22Rv1 (cell line): ENCODE measurements at regions not wholly inside any gene's neighbourhood (a gene's known extent, or its start where the extent isn't known, plus 50 kb on each side); places are given as distances from the start of the nearest gene placed in this dataset.

Experiments used
- H3K27ac ChIP-seq: fragments of 450-650 bp; 2 replicates; pipeline ENCODE4 v1.5.1; 2017
- ZFX ChIP-seq: fragments of 450-650 bp; IDR thresholded peaks from 2 replicates; pipeline ENCODE4 v1.6.1; 2017; ENCODE audit warnings: antibody characterized with exemption, borderline replicate concordance
- TF ChIP-seq, protein P1 (sequence below): fragments of 450-650 bp; IDR thresholded peaks from 2 replicates; pipeline ENCODE4 v1.5.1; 2017; ENCODE audit warnings: mild to moderate bottlenecking

DNA sequence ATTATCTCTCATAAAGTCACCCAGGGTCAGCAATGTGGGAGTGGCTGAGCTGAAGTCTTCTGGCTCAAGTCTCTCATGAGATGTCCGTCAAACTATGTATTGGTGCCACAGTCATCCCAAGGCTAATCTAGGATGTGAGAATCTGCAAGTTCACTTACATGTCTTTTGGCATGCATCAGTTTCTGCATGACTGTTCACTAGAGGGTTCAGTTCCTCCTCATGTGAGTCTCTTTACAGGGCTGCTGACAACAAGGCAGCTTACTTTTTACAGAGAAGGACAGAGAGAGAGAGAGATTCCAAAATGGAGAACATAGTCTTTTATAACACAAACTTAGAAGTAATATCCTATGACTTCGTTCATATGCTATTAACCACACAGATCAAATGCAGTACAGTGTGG, 328.8 kb upstream of the SLITRK1 start:
- TF ChIP-seq ZFX: no peak
- TF ChIP-seq, protein P1, sequence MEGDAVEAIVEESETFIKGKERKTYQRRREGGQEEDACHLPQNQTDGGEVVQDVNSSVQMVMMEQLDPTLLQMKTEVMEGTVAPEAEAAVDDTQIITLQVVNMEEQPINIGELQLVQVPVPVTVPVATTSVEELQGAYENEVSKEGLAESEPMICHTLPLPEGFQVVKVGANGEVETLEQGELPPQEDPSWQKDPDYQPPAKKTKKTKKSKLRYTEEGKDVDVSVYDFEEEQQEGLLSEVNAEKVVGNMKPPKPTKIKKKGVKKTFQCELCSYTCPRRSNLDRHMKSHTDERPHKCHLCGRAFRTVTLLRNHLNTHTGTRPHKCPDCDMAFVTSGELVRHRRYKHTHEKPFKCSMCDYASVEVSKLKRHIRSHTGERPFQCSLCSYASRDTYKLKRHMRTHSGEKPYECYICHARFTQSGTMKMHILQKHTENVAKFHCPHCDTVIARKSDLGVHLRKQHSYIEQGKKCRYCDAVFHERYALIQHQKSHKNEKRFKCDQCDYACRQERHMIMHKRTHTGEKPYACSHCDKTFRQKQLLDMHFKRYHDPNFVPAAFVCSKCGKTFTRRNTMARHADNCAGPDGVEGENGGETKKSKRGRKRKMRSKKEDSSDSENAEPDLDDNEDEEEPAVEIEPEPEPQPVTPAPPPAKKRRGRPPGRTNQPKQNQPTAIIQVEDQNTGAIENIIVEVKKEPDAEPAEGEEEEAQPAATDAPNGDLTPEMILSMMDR: no peak
- H3K27ac ChIP-seq: no peak overlapping the region

DNA sequence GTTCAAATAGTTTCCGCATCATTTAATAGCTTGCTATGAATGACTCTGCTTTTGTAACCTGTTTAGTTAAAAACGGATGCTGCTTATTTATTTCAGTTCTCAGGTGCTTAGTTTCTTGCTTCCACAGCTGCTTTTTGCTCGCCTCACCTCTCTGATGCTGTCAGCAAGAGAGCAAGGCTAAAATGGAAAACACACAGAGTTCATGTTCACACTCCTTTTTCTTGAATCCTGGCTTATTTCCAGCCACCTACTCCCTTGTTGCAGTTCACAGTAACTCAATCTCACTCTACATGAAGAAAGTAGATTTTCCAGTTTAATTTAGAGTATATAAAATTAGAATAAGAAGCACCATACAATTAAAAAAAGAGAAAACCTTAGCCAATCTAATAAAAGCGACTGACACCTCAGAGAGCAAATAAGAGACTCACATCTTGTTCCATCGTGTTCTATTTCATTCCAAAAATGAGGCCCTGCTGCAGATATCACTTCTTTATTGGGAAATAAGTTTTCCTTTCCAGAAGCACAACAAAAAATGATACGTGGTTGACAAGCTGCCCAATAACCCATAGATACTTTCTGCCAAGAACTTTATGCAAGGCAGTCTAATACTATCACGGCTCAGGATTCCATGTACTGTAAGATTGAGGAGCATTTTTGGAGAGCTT, 326.1 kb upstream of the SLITRK1 start:
- no peak overlapping the region for H3K27ac ChIP-seq
- TF ChIP-seq ZFX: no peak
- TF ChIP-seq, protein P1: no peak

DNA sequence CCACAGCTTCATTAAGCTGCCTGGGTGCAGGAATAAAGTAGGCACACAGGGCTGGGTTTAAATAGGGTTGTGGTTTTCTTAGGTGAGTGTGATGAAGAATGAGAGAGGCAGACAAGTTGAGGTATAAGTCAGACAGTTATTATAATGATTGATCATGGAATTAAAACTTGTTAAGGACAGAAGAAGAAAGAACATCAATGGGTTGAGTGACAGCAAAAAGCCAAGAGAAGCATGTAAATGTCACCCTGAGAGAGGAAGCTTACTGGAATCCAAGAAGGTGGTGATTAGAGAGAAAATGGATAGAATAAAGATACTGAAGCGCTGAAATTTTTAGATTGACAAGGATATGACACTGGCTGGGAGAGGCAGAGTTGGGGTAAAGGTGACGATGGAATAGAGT, 325.2 kb upstream of the SLITRK1 start:
- H3K27ac ChIP-seq: no peak overlapping the region
- TF ChIP-seq, protein P1: no peak

DNA sequence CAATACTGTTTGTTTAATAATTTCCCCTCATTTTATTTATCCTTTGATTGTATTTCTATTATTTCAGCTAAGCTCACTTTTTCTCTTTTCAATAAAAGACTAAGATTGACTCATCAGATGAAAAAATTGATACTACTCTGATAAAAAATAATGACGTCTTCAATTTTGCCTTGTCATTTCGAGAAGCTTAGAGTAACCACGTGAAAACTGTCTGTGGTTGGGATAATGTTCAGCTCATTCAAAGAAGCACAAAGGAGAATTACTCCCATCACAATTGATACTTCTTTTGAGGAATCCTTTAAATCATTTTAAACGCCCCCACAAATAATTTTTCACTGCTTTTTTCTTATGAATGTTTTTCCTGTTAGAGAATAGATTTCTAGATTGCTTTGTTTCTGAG, 318.7 kb upstream of the SLITRK1 start:
- TF ChIP-seq, protein P1: no peak
- no peak for TF ChIP-seq ZFX

DNA sequence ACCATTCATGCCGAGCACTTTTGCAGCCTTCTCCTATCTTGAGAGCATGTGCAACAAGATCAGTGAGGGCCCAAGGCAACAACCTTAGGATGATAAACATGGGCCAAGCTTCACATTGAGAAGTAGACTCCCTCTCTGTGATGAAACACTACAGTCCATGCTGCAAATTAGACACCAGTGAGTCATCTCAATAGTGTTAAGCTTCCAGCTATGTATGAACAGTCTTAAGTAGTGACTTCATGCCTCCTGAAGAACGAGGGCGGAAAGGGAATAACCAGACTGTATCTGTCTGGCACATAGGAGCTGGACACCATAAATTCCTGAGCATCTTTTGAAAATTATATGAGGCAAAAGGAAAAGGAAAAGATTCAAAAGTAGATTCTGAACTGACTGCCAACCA, 309.9 kb upstream of the SLITRK1 start:
- H3K27ac ChIP-seq: no peak overlapping the region
- TF ChIP-seq, protein P1: no peak
- no peak for TF ChIP-seq ZFX

More for the DNA sequence above, 318.7 kb upstream of the SLITRK1 start:
- H3K27ac ChIP-seq: no peak overlapping the region

DNA sequence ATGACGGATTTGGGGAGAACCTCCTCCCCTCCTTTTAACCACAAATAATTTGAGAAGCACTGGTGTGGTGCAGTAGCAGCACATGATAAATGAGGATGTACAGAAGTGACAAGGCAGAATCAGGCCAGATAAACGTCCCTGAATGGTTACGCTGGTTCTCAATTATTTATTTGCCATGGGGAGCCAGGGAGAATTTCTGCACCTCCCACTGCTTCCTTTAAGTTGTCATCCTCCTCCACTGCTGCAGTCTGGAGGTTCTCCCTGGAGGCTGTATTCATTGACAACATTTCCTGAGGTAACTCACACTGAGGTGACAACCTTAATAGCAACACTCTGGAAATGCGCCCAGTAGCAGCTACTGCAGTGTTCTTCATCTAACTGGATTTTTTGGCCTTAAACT, 308.9 kb upstream of the SLITRK1 start:
- H3K27ac ChIP-seq: no peak overlapping the region
- TF ChIP-seq, protein P1: no peak
- TF ChIP-seq ZFX: no peak

DNA sequence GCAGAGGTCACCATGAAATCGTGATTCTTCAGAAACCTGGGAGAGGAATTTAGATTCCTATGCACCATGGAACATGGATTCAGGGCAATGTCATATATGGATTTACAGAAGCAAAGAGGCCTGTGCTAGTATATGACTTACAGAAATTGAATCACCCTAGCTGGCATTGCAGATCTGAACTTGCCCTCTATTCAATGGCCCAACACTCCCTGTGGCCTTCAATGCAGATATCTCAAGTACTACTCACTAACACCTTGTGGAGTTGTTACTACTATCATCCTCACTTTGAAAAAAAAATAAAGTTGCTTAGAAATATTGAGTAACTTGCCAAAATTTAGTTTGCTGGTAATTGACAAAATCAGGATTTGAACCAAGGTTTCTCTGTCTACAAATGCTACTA, 305.4 kb upstream of the SLITRK1 start:
- TF ChIP-seq, protein P1: no peak
- TF ChIP-seq ZFX: no peak
- no peak overlapping the region for H3K27ac ChIP-seq
